Kidney (tissue), 13 donors: ENCODE measurements at regions not wholly inside any gene's neighbourhood (a gene's known extent, or its start where the extent isn't known, plus 50 kb on each side); places are given as distances from the start of the nearest gene placed in this dataset.

Experiments
- DNase-seq, 5 donors: peaks; one replicate each; pipeline ENCODE4 v3.0.0-alpha.2; 2013 to 2020
- FAIRE-seq: peaks from 2 replicates; lab custom pipeline; 2012; peaks lifted over from hg19 to GRCh38; lab: Jason Lieb, UNC
- H3K27ac ChIP-seq, 2 donors: one replicate each; pipeline ENCODE4 v1.7.0; 2013; ENCODE audit warnings: low read depth in 2 of 2, low read length in 2 of 2, inconsistent platforms in 1 of 2
- H3K27me3 ChIP-seq: one replicate; pipeline ENCODE4 v1.7.1; 2013; ENCODE audit warnings: low read length, inconsistent platforms; ENCODE audit not compliant: control insufficient read depth, insufficient read depth
- H3K36me3 ChIP-seq, 3 donors: one replicate each; pipeline versions ENCODE4 v1.7.0 to v1.7.1; 2013; ENCODE audit warnings: low read length in 3 of 3, control low read depth in 1 of 3, inconsistent platforms in 1 of 3; ENCODE audit not compliant: insufficient read depth in 3 of 3, control insufficient read depth in 2 of 3
- H3K4me1 ChIP-seq, 3 donors: one replicate each; pipeline versions ENCODE4 v1.7.0 to v1.7.1; 2013; ENCODE audit warnings: low read length in 3 of 3, inconsistent platforms in 1 of 3, low read depth in 1 of 3; ENCODE audit not compliant: control insufficient read depth in 2 of 3, insufficient read depth in 2 of 3
- H3K4me3 ChIP-seq, 3 donors: one replicate each; pipeline versions ENCODE4 v1.7.0 to v1.8.1; 2013; ENCODE audit warnings: low read length in 3 of 3, control low read depth in 1 of 3, inconsistent platforms in 1 of 3
- H3K9ac ChIP-seq, 3 donors: one replicate each; pipeline versions ENCODE4 v1.7.0 to v1.7.1; 2013; ENCODE audit warnings: low read length in 3 of 3, control low read depth in 1 of 3, inconsistent platforms in 1 of 3
- H3K9me3 ChIP-seq, 3 donors: one replicate each; pipeline versions ENCODE4 v1.7.0 to v1.7.1; 2013; ENCODE audit warnings: low read length in 3 of 3, control low read depth in 1 of 3, inconsistent platforms in 1 of 3; ENCODE audit not compliant: control insufficient read depth in 2 of 3, insufficient read depth in 1 of 3
- intact Hi-C: fragments of 100-400 bp; cut with DNase I; formaldehyde crosslinking; loops from one replicate; pipeline ENCODE4 v1.11.1; 2022
- TF ChIP-seq, protein P1 (sequence below): IDR thresholded peaks from 3 replicates; pipeline ENCODE4 v1.5.1; 2012; ENCODE audit warnings: mild to moderate bottlenecking, moderate library complexity, borderline replicate concordance; ENCODE audit not compliant: insufficient read depth; ENCODE audit errors: extremely low read depth
- donor health status: control.
- donor health status: control.
- donor health status: control.
- donor health status: control.
- donor health status: control.
- donor health status: DM: yes; HTN: yes; CAD: no.
- donor health status: Normal renal cell carcinoma (clear cell type).

DNA sequence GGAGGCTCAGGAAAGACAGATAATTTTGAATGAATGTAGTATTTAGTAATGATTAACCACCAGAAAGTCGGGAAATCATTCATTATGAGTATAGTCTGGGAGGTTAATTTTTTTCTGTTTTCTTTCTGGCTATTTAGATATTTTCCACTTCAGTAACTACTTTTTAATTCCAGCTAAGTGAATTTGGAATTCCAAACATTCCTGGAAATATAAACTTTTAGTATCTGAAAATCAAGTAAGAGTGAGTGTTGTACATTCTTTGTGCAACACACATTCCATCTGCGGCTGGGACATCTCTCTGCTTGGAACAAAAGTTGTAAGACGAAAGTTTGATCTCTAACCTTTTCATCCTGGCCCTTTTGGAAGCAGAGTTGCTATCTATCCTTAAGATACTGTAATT, 275.7 kb upstream of the SPRED2 start:
- TF ChIP-seq, protein P1, sequence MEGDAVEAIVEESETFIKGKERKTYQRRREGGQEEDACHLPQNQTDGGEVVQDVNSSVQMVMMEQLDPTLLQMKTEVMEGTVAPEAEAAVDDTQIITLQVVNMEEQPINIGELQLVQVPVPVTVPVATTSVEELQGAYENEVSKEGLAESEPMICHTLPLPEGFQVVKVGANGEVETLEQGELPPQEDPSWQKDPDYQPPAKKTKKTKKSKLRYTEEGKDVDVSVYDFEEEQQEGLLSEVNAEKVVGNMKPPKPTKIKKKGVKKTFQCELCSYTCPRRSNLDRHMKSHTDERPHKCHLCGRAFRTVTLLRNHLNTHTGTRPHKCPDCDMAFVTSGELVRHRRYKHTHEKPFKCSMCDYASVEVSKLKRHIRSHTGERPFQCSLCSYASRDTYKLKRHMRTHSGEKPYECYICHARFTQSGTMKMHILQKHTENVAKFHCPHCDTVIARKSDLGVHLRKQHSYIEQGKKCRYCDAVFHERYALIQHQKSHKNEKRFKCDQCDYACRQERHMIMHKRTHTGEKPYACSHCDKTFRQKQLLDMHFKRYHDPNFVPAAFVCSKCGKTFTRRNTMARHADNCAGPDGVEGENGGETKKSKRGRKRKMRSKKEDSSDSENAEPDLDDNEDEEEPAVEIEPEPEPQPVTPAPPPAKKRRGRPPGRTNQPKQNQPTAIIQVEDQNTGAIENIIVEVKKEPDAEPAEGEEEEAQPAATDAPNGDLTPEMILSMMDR: no peak
- Histone ChIP-seq H3K36me3 (no peaks in the 10 kb centered on the region), H3K9ac (no peak overlapping the region), H3K9me3 (no peaks in the 10 kb centered on the region), H3K27ac (no peak overlapping the region), H3K4me1 (no peaks in the 10 kb centered on the region), H3K27me3 (no peaks in the 10 kb centered on the region), H3K4me3 (no peak overlapping the region)
- DNase-seq (peak in 2 of 5 donors; percentile 18 to 60), FAIRE-seq (no peak)
- intact Hi-C loops: no loop called here

DNA sequence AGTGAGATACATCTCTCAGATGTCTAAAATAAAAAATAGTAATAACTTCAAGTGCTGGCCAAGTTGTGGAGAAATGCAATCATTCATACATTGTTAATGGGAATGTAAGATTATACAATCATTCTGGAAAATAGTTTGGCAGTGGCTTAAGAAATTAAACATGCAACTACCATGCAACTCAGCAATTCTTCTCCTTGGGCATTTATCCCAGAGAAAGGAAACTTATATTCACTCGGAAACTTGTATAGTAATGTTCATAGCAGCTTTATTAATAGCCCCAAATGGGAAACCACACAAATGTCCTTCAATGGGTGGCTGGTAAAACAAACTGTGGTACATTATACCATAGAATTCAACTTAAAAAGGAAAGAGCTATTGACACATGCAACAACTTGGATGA, 274.0 kb upstream of the SPRED2 start:
- FAIRE-seq (no peak), DNase-seq (no peak)
- H3K9ac ChIP-seq: no peak overlapping the region
- no peaks in the 10 kb centered on the region for H3K9me3 ChIP-seq
- no peak overlapping the region for H3K27ac ChIP-seq
- no peaks in the 10 kb centered on the region for H3K4me1 ChIP-seq
- H3K36me3 ChIP-seq: no peaks in the 10 kb centered on the region
- no peak overlapping the region for H3K4me3 ChIP-seq
- TF ChIP-seq, protein P1: no peak
- no peaks in the 10 kb centered on the region for H3K27me3 ChIP-seq
- intact Hi-C loops: no loop called here

DNA sequence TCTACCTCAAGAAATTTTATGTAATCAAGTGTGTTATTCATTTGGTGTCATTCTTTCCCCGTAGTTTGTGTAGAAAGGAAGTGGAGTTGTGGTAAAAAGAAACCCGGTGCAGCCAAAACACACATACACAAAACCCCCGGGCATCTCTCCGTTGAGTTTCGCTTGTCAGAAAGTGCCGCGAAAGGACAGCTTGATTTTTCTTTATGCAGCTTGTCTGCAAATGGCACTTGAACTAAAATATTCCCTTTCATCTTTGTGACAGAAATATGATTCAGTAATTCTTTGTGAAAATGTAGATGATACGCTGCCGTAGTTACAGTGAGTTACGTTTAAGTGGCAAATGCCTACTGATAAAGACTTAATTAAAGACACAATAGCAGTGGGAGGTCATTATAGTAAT, 268.8 kb upstream of the SPRED2 start:
- Histone ChIP-seq H3K4me3 (no peak overlapping the region), H3K27ac (no peak overlapping the region), H3K9me3 (no peaks in the 10 kb centered on the region), H3K4me1 (no peaks in the 10 kb centered on the region), H3K36me3 (no peaks in the 10 kb centered on the region), H3K27me3 (no peaks in the 10 kb centered on the region), H3K9ac (no peak overlapping the region)
- no peak for FAIRE-seq
- TF ChIP-seq, protein P1: no peak
- no peak for DNase-seq
- intact Hi-C loops: no loop called here

DNA sequence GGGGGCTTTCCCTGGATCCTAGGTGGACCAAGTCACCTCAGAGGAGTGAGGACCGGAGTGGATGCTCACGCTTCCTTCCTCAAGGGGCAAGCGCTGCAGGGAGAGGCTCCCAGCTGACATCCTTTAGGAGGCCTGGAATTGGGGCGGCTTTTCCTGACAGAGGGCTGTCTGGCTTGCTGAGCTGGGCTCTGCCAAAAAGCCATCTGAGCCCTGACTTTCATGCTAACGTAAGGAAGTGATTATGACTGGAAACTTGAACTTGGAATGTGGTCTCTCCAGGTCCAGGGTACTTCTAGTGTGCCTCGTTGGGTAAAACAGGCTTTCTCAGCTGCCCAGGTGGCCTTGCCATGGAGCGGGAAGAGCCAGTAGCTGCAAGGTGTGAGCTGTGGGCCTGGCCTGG, 268.3 kb upstream of the SPRED2 start:
- Histone ChIP-seq H3K27ac (no peak overlapping the region), H3K4me3 (no peak overlapping the region), H3K9ac (no peak overlapping the region), H3K36me3 (no peaks in the 10 kb centered on the region), H3K4me1 (no peaks in the 10 kb centered on the region), H3K9me3 (no peaks in the 10 kb centered on the region), H3K27me3 (no peaks in the 10 kb centered on the region)
- TF ChIP-seq, protein P1: no peak
- FAIRE-seq: no peak
- no peak for DNase-seq
- intact Hi-C loops: no loop called here
